ENCODE measurements at regions not wholly inside any gene's neighbourhood (a gene's known extent, or its start where the extent isn't known, plus 50 kb on each side); places are given as distances from the start of the nearest gene placed in this dataset.

DNA sequence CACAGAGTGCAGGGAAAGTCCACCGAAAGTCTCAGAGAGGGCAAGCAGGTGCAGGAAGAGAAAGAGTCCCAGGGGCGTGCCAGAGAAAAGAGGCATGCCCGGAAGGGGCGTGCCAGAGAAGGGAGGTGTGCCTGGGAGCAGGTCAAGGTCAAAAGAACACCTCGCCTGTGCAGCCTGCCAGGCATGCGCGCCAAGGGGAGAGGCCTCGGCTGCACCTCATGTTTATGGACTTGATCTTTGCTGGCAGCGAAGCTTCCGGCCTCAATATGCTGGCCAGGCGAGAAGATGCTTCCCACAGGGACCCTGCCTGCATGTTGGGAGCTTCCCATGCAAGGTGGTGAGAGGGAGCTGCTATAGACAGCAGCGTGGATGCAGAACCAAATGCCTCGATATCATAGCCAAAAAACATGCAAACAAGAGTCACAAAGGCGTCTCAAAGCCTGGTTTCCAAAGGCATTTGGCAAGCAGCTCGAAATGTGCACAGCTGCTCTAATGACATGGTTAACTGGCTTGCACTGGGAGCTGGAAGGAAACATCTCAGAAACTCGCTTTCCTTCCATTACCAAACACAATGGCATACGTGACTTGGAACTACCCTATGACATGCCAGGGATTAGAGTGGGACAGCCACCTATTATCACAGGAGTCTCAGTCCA lies 192.5 kb upstream of the PPP2R2D start:
- H3K4me3 ChIP-seq (ENCODE audit: low read depth, low read length) = no peak overlapping the region
- TF ChIP-seq, protein P1, sequence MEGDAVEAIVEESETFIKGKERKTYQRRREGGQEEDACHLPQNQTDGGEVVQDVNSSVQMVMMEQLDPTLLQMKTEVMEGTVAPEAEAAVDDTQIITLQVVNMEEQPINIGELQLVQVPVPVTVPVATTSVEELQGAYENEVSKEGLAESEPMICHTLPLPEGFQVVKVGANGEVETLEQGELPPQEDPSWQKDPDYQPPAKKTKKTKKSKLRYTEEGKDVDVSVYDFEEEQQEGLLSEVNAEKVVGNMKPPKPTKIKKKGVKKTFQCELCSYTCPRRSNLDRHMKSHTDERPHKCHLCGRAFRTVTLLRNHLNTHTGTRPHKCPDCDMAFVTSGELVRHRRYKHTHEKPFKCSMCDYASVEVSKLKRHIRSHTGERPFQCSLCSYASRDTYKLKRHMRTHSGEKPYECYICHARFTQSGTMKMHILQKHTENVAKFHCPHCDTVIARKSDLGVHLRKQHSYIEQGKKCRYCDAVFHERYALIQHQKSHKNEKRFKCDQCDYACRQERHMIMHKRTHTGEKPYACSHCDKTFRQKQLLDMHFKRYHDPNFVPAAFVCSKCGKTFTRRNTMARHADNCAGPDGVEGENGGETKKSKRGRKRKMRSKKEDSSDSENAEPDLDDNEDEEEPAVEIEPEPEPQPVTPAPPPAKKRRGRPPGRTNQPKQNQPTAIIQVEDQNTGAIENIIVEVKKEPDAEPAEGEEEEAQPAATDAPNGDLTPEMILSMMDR (IDR thresholded peaks at IDR 0.05; ENCODE audit: borderline replicate concordance, insufficient read depth, low read depth, low read length) = no peak

DNA sequence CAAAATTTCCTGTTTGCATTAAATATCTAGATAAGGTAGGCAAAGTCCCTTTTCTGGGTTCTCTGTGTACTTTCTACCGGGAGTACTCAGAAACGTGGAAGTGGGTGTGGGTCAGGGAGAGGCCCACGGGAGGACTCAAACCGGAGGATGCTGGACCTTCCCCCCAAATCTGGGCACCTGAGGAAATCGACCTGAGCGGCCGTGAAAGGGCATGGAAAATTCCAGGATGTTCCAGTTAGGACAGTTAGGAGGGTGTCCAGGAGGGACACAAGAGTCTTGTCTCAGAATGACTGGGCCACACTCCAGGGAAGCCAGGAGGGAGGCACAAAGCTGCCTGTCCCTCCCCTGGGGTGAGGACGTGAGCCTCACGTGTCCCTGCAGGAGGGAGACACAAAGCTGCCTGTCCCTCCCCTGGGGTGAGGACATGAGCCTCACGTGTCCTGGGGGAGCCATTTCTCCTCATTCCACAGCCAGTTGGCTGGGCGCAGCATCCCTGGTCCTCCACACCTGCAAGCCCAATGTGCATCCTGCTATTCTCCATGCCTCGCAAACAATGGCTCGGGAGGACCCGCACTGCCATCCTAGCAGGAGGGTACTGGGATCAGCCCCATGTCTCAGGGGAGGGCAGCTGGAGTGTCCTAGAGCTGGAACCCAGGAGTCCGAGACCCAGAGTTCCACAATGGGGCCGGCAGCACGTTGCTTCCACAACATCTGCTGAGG lies 190.5 kb upstream of the PPP2R2D start:
- TF ChIP-seq, protein P1 (IDR thresholded peaks at IDR 0.05; ENCODE audit: borderline replicate concordance, insufficient read depth, low read depth, low read length) = no peak

DNA sequence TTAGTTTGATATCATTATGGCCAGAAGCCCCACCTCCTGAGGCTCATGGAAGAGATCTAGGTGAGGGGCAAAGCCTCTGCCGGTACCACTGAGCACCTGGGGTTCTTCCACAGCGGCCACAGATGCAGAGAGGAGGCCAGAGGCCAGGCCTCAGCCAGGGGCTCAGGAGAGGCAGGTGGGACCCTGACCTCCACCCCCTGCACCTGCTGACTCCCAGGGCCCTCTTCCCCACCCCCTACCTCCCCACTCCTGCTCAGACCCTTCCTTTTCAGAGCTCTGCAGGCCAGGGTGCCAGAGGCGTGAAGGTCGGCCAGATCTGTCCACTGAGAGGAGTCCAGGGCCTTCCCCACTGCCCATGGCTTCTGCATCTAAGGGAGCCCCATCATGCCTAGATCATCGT lies 178.7 kb upstream of the PPP2R2D start:
- TF ChIP-seq, protein P1 (IDR thresholded peaks at IDR 0.05; ENCODE audit: borderline replicate concordance, insufficient read depth, low read depth, low read length) = no peak
- no peak overlapping the region for H3K4me3 ChIP-seq (ENCODE audit: low read depth, low read length)

More for the DNA sequence above, 190.5 kb upstream of the PPP2R2D start:
- no peak overlapping the region for H3K4me3 ChIP-seq (ENCODE audit: low read depth, low read length)

DNA sequence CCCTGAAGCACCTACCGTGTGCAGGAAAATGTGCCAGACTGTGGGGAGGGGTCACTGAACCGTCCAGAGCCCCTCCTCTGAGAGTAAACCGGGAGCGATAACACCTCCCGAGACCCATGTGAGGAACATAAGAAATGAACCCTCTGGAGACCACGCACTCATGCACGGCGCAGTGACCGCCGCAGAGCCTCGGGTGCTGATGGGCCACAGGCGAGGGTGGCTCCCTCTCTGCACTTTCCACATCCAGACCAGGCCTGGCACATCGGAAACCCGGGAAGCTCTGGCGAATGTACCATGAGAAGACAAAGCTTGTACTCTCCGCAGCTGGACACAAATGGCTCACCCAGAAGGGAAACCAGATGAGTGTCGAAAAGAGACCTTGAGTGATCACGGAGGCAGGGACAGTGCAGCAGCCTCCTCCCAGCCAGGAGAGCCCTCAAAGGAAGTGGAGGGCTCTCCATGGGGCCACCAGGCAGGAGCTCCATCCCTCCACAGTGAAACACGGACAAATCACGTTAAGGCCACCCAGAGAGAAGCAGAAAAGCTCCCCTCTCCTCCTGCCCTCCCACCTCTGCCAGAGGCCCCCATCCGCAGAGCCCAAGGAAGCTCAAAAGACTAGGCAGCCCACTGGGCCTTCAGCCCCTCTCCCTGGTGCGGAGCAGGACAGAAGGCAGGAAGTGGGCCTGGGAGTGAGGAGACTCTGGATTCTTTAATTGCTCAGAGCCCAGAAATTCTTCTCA lies 178.1 kb upstream of the PPP2R2D start:
- no peak overlapping the region for H3K4me3 ChIP-seq (ENCODE audit: low read depth, low read length)
- TF ChIP-seq, protein P1 (IDR thresholded peaks at IDR 0.05; ENCODE audit: borderline replicate concordance, insufficient read depth, low read depth, low read length) = no peak

DNA sequence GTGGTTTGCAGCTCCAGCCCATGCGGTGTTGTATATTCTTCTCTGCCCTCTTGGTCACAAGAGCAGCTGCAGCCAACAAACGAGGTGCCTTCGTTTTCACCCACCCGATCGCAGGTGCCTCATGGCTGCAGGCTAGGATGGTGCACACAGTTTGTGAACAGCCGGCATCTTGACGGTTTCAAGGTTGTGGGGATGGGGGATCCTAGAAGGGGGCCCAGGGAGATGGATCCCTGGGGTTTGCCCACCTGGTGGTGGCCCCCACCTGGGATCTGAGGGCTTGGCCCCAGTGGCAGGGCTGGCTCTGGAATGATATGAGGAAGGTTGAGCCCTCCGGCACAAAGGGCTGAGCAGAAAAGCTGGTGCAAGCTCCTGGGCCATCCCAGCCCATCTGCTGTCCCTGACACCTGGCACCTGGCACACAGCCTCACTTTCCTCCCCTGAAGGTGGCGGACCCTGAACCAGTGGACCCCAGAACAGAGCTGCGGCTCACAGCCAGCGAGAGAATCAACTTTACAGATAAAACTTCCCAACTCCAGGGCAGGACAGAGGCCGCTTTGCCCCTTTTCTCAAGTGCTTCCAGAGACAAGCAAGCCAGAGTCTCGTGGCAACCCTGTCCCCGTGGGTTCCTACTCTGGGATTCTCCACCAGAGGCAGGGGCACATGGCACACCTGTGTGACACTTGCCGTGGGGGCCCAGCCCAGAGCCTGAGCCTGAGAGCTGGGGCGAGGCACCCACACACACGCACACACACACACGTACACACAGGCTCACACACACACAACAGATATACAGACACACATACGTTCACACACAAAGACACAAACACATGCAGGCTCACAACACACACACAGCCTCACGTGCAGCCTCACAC lies 177.3 kb upstream of the PPP2R2D start:
- H3K4me3 ChIP-seq (ENCODE audit: low read depth, low read length) = no peak overlapping the region
- TF ChIP-seq, protein P1 (IDR thresholded peaks at IDR 0.05; ENCODE audit: borderline replicate concordance, insufficient read depth, low read depth, low read length) = no peak

DNA sequence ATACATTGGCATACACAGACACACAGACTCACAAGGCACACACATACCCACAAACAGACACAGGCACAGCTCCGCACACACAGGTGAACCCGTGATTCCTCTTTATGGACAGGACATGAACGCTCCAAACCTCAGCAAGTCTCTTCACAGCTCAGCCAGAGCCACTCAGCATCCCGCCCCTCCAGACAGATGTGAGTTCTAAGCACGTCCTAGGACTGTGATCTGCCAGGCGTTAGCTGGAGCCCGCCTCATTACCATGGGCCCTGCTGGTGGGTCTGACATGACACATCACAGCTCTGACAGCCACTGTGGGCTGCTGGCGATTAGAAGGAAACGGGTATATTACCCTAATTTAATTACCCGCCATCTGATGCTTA lies 176.7 kb upstream of the PPP2R2D start:
- TF ChIP-seq, protein P1 (IDR thresholded peaks at IDR 0.05; ENCODE audit: borderline replicate concordance, insufficient read depth, low read depth, low read length) = no peak

More for the DNA sequence above, 176.7 kb upstream of the PPP2R2D start:
- no peak overlapping the region for H3K4me3 ChIP-seq (ENCODE audit: low read depth, low read length)
